ENCODE measurements at regions not wholly inside any gene's neighbourhood (a gene's known extent, or its start where the extent isn't known, plus 50 kb on each side); places are given as distances from the start of the nearest gene placed in this dataset.
"Not testable (repeated sequence)": the region's sequence is repeated elsewhere in the genome, so short reads cannot be mapped to it uniquely, and the experiment has no call there.

DNA sequence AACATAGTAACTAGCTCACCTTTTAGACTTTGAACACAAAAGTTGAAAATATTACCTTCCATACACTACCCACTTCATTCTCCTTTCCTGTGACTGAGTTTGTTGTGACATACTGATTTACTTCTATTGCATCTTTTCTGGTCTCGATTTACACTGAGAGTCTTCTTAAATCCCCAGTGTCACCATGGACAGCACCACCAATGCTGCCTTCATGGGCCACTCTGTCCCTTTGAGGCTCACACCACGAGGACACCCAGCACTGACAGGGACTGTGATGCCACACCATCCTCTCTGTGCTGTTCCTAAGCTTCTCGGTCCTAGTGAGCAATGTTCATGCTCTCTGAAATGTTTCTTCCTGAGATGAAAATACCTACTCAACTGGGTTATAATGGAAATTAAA lies 337.1 kb upstream of the IRAK1BP1 start:
- TF ChIP-seq, protein P1, sequence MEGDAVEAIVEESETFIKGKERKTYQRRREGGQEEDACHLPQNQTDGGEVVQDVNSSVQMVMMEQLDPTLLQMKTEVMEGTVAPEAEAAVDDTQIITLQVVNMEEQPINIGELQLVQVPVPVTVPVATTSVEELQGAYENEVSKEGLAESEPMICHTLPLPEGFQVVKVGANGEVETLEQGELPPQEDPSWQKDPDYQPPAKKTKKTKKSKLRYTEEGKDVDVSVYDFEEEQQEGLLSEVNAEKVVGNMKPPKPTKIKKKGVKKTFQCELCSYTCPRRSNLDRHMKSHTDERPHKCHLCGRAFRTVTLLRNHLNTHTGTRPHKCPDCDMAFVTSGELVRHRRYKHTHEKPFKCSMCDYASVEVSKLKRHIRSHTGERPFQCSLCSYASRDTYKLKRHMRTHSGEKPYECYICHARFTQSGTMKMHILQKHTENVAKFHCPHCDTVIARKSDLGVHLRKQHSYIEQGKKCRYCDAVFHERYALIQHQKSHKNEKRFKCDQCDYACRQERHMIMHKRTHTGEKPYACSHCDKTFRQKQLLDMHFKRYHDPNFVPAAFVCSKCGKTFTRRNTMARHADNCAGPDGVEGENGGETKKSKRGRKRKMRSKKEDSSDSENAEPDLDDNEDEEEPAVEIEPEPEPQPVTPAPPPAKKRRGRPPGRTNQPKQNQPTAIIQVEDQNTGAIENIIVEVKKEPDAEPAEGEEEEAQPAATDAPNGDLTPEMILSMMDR (IDR thresholded peaks at IDR 0.05; ENCODE audit: borderline replicate concordance, insufficient read depth, low read depth, low read length), result no peak
- no peak overlapping the region for H3K4me3 ChIP-seq (ENCODE audit: low read depth, low read length)

DNA sequence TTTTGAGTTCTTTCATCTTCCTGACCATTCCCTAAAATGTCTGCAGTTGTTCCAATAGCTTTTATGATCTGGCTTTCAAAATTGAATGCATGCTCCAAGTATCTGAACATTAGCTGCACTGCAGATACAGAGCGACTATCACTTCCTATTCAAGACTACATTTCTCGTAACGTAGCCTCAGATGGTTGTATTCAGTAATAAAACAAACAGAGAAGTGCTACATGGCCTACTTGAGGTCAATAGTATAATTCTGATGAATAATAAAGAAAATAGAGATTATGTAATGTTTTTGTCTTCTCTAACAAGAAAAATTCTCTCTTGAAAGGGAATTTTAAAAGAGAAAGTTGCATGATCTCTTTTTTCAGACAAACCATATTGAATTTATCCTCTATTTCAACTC lies 333.9 kb upstream of the IRAK1BP1 start:
- no peak overlapping the region for H3K4me3 ChIP-seq (ENCODE audit: low read depth, low read length)
- TF ChIP-seq, protein P1 (IDR thresholded peaks at IDR 0.05; ENCODE audit: borderline replicate concordance, insufficient read depth, low read depth, low read length), result no peak

- no peak overlapping the region for H3K4me3 ChIP-seq (ENCODE audit: low read depth, low read length)
- TF ChIP-seq, protein P1 (IDR thresholded peaks at IDR 0.05; ENCODE audit: borderline replicate concordance, insufficient read depth, low read depth, low read length), result no peak
These were observed 333.5 kb upstream of the IRAK1BP1 start for GRCh38 chr6:78533876-78534275.

GRCh38 chr6:78538002-78538401 lies 329.3 kb upstream of the IRAK1BP1 start:
- H3K4me3 ChIP-seq (ENCODE audit: low read depth, low read length), result no peak overlapping the region
- TF ChIP-seq, protein P1 (IDR thresholded peaks at IDR 0.05; ENCODE audit: borderline replicate concordance, insufficient read depth, low read depth, low read length), result no peak

GRCh38 chr6:78547636-78548035 lies 319.7 kb upstream of the IRAK1BP1 start:
- not testable (repeated sequence) for H3K4me3 ChIP-seq (ENCODE audit: low read depth, low read length)

- TF ChIP-seq, protein P1 (IDR thresholded peaks at IDR 0.05; ENCODE audit: borderline replicate concordance, insufficient read depth, low read depth, low read length), result no peak
- H3K4me3 ChIP-seq (ENCODE audit: low read depth, low read length), result no peak overlapping the region
These were observed 316.0 kb upstream of the IRAK1BP1 start for GRCh38 chr6:78551361-78551760.

- TF ChIP-seq, protein P1 (IDR thresholded peaks at IDR 0.05; ENCODE audit: borderline replicate concordance, insufficient read depth, low read depth, low read length), result no peak
- no peak overlapping the region for H3K4me3 ChIP-seq (ENCODE audit: low read depth, low read length)
These were observed 314.9 kb upstream of the IRAK1BP1 start for GRCh38 chr6:78552435-78552834.

DNA sequence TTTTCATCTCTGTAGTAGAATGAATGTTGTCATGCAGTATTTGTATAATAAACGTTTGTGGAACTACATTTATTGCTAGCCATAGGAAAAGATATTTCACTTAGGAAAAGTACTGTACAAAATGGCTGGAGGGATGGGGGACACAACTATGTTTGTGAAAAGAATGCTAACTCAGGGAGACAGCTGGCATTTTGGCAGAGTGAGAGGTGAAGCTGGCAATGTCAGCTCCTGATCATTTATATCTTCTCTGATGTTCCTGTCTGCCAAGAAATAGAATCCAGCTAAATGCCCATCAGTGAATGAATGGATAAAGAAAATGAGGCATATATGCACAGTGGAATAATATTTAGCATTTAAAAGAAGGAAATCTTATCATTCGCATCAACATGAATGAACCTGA lies 313.0 kb upstream of the IRAK1BP1 start:
- H3K4me3 ChIP-seq (ENCODE audit: low read depth, low read length), result no peak overlapping the region
- TF ChIP-seq, protein P1 (IDR thresholded peaks at IDR 0.05; ENCODE audit: borderline replicate concordance, insufficient read depth, low read depth, low read length), result no peak
